SU-DHL-6 (cell line): ENCODE measurements at regions not wholly inside any gene's neighbourhood (a gene's known extent, or its start where the extent isn't known, plus 50 kb on each side); places are given as distances from the start of the nearest gene placed in this dataset.

Experiments used
- H2AFZ ChIP-seq: fragments of 200-600 bp; sonication (generic); 2 replicates; pipeline ENCODE4 v1.6.1; 2014; ENCODE audit warnings: low read depth, mild to moderate bottlenecking, moderate library complexity, mixed read lengths, antibody characterized with exemption, low read length; ENCODE audit not compliant: severe bottlenecking
- H3F3A ChIP-seq: fragments of 200-600 bp; shearing (Covaris generic); 2 replicates; pipeline ENCODE4 v1.6.0; 2016; ENCODE audit warnings: antibody characterized with exemption, mild to moderate bottlenecking; ENCODE audit not compliant: insufficient read depth
- H3K27ac ChIP-seq: fragments of 200-600 bp; sonication (generic); 2 replicates; pipeline ENCODE4 v1.5.1; 2016; ENCODE audit warnings: low read depth, mild to moderate bottlenecking, low read length, moderate library complexity, mixed read lengths
- H3K27me3 ChIP-seq: fragments of 200-600 bp; sonication (generic), shearing (Covaris generic); 2 replicates; pipeline ENCODE4 v1.6.0; 2014; ENCODE audit warnings: mild to moderate bottlenecking, low read length
- H3K36me3 ChIP-seq: fragments of 200-600 bp; sonication (generic); 2 replicates; pipeline ENCODE4 v1.6.1; 2014; ENCODE audit warnings: mild to moderate bottlenecking, low read length, mixed read lengths
- H3K4me2 ChIP-seq: fragments of 300-600, 200-600 bp; shearing (Covaris generic), sonication (generic); 2 replicates; pipeline ENCODE4 v1.6.0; 2014; ENCODE audit warnings: low read length, low read depth, mild to moderate bottlenecking; ENCODE audit not compliant: poor library complexity, severe bottlenecking
- H3K4me3 ChIP-seq: fragments of 200-600 bp; sonication (generic); 2 replicates; pipeline ENCODE4 v1.5.1; 2014; ENCODE audit warnings: antibody characterized with exemption, low read length, mild to moderate bottlenecking, mixed read lengths; ENCODE audit not compliant: insufficient read depth, poor library complexity, severe bottlenecking
- H3K79me2 ChIP-seq: fragments of 200-600 bp; sonication (generic); 2 replicates; pipeline ENCODE4 v1.6.1; 2014; ENCODE audit warnings: mild to moderate bottlenecking, low read length, moderate library complexity; ENCODE audit not compliant: insufficient read depth
- H3K9ac ChIP-seq: fragments of 200-600 bp; sonication (generic); 2 replicates; pipeline ENCODE4 v1.7.0; 2014; ENCODE audit warnings: mild to moderate bottlenecking, low read length
- H3K9me2 ChIP-seq: fragments of 200-600 bp; sonication (generic); replicated peaks from 2 replicates; pipeline ENCODE4 v1.6.1; 2014; ENCODE audit warnings: low read length; ENCODE audit not compliant: insufficient read depth
- H3K9me3 ChIP-seq: fragments of 200-600 bp; sonication (generic); 2 replicates; pipeline ENCODE4 v1.6.1; 2014; ENCODE audit warnings: low read length, mixed read lengths; ENCODE audit not compliant: insufficient read depth
- H4K20me1 ChIP-seq: fragments of 200-600 bp; sonication (generic); 2 replicates; pipeline ENCODE4 v1.6.1; 2014; ENCODE audit warnings: low read depth, mild to moderate bottlenecking, antibody characterized with exemption, low read length, moderate library complexity, mixed read lengths
- CTCF ChIP-seq: fragments of 200-600 bp; sonication (generic); IDR thresholded peaks from one replicate; pipeline ENCODE4 v1.5.1; 2017; ENCODE audit warnings: antibody characterized with exemption, mild to moderate bottlenecking, low read length, moderate library complexity; ENCODE audit not compliant: insufficient read depth, poor library complexity, severe bottlenecking
- EZH2phosphoT487 ChIP-seq: fragments of 200-600 bp; sonication (generic), shearing (Covaris generic); conservative IDR thresholded peaks from 2 replicates; pipeline ENCODE4 v1.6.1; 2018; ENCODE audit warnings: mild to moderate bottlenecking, antibody characterized with exemption, low read length, moderate library complexity, mixed read lengths

GRCh38 chr4:104351706-104352105 lies 143.0 kb downstream of the CXXC4 start:
- no peaks in the 10 kb centered on the region for H3K9me3 ChIP-seq
- H3K27ac ChIP-seq = no peak overlapping the region
- H3K9ac ChIP-seq = no peak overlapping the region
- no peak overlapping the region for H3K4me3 ChIP-seq
- TF ChIP-seq CTCF (no peak), EZH2phosphoT487 (no peak)
- H3K9me2 ChIP-seq = no peaks in the 10 kb centered on the region
- H3K4me2 ChIP-seq = no peak overlapping the region
- no peaks in the 10 kb centered on the region for H4K20me1 ChIP-seq
- no peaks in the 10 kb centered on the region for H3K79me2 ChIP-seq
- no peaks in the 10 kb centered on the region for H3K27me3 ChIP-seq
- H3K36me3 ChIP-seq = no peaks in the 10 kb centered on the region
- H3F3A ChIP-seq = no peaks in the 10 kb centered on the region
- H2AFZ ChIP-seq = no peak overlapping the region

GRCh38 chr4:104345598-104346242 lies 149.0 kb downstream of the CXXC4 start:
- no peak overlapping the region for H3K4me3 ChIP-seq
- H3K27ac ChIP-seq = no peak overlapping the region
- no peaks in the 10 kb centered on the region for H4K20me1 ChIP-seq
- H3K79me2 ChIP-seq = no peaks in the 10 kb centered on the region
- TF ChIP-seq EZH2phosphoT487 = no peak
- no peak for TF ChIP-seq CTCF
- no peaks in the 10 kb centered on the region for H3K27me3 ChIP-seq
- no peak overlapping the region for H2AFZ ChIP-seq
- no peak overlapping the region for H3K9ac ChIP-seq
- no peaks in the 10 kb centered on the region for H3K9me2 ChIP-seq
- no peaks in the 10 kb centered on the region for H3K9me3 ChIP-seq
- H3F3A ChIP-seq = no peaks in the 10 kb centered on the region
- H3K36me3 ChIP-seq = no peaks in the 10 kb centered on the region
- H3K4me2 ChIP-seq = no peak overlapping the region

- Histone ChIP-seq H3K4me2 (no peak overlapping the region), H3K4me3 (no peak overlapping the region), H3F3A (no peaks in the 10 kb centered on the region), H2AFZ (no peak overlapping the region), H3K9ac (no peak overlapping the region), H3K9me3 (no peaks in the 10 kb centered on the region), H3K27me3 (no peaks in the 10 kb centered on the region), H4K20me1 (no peaks in the 10 kb centered on the region), H3K9me2 (no peaks in the 10 kb centered on the region), H3K27ac (no peak overlapping the region), H3K36me3 (no peaks in the 10 kb centered on the region), H3K79me2 (no peaks in the 10 kb centered on the region)
- no peak for TF ChIP-seq EZH2phosphoT487
- no peak for TF ChIP-seq CTCF
Observed at GRCh38 chr4:104344342-104344980, 150.2 kb downstream of the CXXC4 start.
